Left forelimb (tissue), 1 donor: ENCODE measurements at regions not wholly inside any gene's neighbourhood (a gene's known extent, or its start where the extent isn't known, plus 50 kb on each side); places are given as distances from the start of the nearest gene placed in this dataset.
"Not testable (repeated sequence)": the region's sequence is repeated elsewhere in the genome, so short reads cannot be mapped to it uniquely, and the experiment has no call there.

Source experiments
- DNase-seq: peaks from one replicate; pipeline ENCODE4 v3.0.0-alpha.2; 2018; ENCODE audit warnings: low spot score

DNA sequence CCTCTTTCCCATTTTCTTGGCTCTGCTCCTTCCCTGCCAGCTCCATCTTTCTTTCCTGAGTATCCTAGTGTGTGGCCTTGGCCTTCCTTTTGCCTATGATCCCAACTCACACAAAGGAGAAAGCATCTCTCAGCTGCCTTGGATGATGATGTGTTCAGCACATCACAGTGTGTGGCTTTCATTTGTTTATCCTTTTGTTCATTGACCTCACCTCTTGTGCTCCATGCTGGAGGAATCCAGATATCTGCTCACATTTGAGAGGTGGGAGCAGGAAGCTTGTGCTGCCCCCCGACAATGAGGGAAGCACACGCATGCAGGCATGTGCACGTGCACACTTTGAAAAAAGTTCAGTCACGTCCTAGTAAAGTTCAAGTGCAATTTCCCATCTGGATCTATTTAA, 131.0 kb downstream of the SMIM20 start:
- DNase-seq = no peak

DNA sequence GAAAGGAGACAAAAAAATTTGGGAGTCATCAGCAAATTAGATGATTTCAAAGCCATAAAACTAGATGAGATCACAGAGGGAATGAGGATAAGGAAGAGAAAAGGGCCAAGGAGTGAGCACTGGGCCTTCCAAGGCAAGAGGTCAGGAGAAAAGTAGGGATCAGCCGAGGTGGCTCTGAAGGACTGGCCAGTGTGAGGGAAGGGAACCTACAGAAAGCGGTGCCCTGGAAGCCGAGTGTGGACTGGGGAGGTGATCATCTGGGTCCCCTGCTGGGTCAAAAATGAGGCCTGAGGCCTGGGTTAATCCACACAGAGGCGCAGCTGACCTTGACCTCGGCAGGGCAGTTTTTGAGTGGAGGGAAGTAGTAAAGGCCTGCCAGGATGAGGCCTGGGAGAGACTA, 133.8 kb downstream of the SMIM20 start:
- DNase-seq = no peak

DNA sequence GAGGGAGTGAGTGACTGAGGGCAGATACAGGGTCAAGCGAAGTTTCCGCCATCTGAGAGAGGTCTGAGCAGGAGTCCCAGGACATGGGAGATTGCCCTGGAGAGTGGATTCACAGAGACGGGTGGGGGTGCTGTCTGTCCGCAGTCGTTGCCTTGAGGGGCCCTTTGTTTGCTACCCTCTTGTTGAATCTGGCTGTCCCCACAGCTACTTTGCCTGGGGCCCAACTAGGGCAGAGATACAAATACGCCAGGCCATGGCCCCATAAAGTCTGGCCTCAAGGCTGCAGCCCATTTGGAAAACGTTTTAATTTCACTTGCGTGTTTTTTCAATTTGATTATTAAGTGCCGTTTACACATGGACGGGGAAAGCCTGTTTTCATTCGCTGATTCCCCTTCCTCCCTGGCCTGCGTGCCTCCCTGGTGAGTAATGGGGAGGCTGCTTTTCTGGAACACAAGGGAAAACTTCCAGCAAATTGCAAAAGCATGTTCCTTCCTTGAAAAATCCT, 134.4 kb downstream of the SMIM20 start:
- peak; percentile 78 for DNase-seq

DNA sequence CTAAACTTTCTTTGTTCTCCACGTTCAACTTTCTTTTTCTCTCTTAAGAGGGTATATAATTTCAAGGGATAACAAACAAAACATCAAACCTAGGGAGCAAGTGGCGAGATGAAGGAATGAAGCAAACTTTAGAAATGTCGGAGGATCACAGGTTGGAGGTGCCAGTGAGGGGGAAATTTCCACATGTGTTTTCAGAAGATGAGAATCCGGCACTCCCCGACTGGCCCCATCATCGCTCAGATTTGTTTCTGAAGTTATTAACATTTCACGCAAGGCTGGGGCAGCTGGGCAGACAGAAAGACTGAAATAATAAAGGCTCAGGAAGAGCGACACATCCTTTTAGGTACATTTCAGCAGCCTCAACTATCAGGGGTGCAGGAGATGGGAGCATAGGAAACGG, 134.9 kb downstream of the SMIM20 start:
- DNase-seq = no peak

DNA sequence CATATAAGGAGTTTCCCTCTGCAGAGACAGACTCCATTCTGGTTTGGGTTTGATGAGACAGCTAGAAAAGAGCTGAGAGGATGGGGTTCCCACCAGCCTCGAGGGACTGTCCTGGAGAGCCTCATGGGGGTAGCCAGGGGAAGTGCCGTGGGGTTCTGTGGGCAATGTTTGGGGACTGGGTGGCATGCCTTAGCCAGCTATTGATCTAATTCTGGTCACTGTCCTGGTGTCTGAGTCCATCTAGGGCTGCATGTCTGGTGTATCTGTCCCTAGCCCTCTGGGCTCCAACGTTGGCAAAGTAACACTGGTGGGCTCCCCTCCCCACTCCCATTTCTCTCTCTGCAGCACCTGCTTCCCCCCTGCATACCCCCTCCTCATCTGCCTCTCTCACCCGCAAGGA, 135.4 kb downstream of the SMIM20 start:
- no peak for DNase-seq

DNA sequence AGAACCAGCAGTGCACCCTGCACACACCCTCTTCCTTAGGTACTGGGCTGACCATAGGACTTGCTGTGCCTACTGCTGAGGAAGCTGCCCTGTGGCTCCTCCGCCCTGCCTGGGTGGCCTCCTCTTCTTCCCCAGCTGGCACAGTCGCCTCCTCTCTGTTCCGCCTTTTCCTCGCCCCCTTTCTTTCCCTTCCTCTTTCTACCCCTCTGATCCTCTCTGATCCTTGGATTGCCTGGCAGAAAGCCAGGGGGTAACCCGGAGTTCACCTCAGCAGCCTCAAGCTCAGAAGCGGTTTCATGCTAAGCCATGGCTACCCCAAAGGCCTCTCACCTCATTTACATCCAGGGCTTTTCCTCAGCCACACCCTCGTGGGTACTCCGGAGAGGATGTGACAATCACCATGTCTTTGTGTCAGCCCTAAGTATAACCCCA, 136.2 kb downstream of the SMIM20 start:
- DNase-seq = no peak

DNA sequence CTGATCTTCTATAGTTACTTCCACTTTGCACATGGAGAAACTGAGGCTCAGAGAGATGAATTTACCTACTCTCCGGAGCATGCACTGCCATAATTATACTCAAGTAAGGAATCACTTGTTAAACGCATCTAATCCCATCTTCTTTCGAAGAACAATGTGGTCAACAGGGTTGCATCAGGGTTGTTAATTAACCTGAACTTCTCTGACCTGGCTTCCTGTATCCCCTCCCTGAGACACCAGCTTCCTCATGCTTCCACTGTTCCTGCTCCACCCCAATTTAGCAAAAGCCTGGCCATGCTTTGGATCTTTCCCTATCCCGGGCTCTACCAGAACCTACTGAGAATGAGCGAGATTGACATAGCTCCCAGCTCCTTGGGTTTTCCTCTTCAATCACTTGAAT, 136.7 kb downstream of the SMIM20 start:
- no peak for DNase-seq

DNA sequence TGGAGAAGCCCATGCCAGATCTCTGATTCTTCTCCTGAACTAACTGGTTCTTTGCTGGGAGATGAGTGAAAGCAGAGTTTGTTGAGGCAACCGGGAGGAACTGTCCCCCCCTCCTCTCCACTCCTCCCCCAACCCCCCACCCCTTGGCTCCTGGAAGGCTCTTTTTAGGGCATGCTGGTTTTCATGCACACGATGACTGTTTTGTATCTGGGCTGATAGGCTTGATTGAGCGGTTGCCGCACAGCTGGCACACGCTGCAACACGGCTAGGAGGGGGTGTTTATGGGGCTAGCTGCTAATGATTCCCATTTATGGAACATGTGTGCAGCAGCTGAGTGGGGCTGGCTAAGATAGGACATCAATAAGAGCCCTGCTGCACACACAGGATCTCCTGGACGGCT, 137.2 kb downstream of the SMIM20 start:
- DNase-seq = no peak

DNA sequence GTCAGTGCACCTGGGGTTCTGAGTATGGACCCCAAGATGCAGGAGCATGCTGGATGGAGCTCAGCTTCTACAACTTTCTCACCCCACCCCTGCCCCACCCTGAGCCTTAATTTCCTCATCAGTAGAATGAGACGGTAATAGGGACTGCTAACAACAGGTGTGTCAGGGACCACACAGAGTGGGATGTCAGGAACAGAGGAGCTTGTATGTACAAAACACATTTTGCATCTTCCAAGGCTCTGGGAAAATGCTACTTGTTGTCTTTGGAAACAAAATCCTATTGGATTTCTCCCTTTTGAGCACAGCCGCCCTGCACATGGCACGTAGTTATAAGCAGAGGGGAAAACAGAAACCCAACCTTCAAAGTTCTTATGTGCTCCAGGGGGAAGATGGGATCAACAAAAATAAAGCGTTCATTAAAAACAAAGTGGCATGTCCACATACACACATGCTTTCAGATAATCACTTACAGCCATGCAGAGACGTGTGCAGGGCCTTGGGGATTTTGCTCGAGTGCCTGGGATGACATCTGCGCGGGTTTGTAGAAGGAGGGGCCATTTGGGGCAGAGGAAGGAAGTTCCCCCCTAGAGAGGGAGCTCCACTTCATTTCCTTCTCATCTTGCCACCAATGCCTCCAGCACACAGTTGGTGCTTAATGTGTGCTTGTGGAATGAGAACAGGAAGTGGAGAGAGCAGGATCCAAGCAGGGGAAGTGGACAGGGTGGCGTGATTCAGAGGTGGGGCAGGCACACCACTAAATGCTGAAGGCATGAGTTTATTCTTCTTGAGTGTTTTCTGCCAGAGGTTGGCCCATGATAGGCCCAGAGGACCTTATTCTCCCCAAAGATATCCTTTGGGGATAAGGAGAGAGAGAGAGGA, 138.9 kb downstream of the SMIM20 start:
- DNase-seq = no peak

DNA sequence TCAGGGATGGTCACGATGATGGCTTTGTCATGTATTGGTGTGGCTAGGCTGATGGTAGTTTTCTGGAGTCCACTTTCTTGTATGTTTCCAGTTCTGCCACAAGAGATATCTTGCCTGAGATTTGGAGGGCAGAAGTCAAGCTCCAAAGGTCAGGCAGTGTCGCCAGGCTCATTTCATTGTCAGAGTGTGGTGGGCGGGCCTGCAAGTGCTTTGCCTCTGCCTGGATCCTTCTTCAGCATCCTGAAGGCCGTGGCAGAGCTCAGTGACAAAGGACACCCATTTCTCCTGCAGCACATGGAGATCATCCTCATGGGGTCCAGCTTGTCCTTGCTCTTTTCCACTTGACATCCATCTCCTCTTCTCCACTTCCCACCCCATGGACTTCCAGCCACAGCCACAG, 139.7 kb downstream of the SMIM20 start:
- DNase-seq = no peak

DNA sequence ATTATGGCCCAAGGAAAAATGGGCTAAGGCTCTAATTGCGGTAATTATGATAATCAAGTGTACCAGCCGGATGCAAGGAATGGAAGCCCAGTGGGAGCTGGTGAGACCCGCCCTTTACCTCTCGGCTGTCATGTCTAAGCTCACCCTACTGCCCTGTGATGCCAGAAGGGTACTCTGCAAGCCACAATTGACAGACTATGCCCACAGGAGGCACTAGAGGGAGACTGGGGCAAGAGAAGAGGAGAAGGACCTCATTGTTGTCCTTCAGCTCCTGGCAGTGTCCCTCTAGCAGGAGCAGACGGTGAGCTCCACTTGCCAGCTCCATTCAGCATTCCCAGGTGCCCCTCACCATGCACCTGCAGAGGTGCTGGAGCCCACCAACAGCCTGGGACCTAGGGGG, 141.8 kb downstream of the SMIM20 start:
- no peak for DNase-seq

DNA sequence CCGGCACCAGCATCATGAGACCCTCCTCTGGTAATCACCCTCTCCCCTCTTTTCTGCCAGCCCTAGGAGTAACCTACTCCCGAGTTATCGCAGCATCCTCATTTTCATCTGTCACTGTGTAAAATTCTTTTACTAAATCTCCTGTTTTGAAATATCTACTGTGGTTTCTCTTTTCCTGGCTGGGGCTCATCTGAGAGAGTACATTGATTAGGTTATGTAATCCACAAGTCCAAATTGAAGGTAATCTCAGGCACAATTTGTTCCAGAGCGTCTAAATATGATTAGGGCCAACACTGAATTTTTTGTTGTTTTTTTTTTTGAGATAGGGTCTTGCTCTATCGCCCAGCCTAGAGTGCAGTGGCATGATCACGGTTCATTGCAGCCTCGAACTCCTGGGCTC, 142.4 kb downstream of the SMIM20 start:
- no peak for DNase-seq

DNA sequence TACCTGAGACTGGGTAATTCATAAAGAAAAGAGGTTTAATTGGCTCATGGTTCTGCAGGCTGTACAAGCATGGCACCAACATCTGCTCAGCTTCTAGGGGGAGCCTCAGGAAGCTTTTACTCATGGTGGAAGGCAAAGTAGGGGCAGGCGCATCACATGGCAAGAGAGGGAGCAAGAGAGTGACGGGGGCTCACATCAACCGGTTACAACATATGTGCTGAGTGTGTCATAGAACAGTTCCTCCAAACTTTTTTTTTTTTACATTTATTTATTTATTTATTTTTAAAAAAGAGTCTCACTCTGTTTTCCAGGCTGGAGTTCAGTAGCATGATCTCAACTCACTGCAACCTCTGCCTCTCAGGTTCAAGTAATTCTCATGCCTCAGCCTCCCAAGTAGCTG, 143.8 kb downstream of the SMIM20 start:
- not testable (repeated sequence) for DNase-seq

DNA sequence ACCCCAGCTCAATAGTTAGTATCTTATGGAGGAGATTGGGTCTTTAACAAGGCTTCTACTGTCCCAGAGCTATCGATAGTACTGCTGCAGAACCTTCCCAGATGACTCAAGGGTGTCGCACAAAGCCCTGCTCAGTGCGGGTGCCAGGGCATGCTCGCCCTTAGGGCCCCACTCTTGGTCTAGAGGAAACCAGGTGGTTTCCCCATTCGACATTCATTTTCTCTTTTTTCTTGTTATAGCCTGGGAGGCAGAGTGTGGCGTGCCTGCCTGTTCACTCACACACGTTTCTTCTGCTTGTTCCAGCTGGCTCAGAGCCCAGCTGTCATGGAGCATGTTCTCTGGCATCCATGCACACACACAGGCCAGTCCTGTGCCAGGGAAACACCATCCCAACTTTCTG, 144.5 kb downstream of the SMIM20 start:
- no peak for DNase-seq

DNA sequence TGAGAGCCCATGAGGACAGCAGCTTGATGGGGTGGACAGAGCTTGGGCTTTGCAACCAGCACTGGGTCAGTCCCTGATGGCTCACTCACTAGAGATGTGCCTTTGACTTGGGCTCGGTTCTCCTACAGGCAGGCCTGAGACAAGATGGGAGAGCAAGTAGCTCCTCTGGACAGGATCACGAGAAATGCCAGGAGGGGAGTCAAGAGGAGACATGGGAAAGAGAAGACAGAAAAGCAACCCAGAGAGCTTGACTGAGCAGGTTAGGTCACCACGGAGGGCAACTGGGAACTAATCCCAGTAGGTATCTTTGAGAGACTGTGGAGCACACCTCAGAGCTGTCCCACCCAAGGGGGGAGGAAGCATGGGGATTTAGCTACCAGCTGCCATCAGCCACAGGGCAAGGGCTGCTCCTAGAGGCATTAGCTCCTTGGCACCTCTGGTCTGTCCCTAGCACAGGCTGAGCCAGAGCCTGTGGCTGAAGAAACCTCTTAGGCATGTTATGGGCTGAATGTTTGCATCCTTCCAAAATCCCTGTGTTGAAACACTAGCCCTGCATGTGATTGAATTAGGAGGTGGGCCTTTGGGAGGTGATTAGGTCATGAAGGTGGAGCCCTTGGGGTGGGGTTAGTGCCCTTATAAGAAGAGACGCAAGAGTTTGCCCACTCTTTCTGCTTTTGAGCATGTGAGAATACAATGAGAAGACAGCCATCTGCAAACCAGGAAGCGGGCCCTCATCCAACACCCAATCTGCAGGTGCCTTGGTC, 145.6 kb downstream of the SMIM20 start:
- no peak for DNase-seq

DNA sequence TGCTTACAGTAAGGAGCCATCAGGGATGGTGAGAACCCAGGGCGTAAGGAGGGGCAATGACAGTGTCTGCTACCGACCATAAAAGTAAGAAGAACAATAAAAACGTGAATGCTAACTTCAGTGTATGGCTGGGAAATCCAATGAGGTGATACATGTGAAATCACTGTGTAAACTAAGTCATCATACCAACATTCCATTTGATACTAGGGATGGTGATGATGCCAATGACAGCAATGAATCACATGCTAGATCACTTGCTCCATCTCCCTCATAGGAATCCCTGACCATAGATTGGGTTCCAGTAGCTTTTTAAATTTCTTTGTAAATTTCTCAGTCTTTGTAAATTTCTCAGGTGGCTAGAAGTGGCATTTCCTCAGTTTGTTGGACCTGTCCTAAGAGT, 146.3 kb downstream of the SMIM20 start:
- no peak for DNase-seq

DNA sequence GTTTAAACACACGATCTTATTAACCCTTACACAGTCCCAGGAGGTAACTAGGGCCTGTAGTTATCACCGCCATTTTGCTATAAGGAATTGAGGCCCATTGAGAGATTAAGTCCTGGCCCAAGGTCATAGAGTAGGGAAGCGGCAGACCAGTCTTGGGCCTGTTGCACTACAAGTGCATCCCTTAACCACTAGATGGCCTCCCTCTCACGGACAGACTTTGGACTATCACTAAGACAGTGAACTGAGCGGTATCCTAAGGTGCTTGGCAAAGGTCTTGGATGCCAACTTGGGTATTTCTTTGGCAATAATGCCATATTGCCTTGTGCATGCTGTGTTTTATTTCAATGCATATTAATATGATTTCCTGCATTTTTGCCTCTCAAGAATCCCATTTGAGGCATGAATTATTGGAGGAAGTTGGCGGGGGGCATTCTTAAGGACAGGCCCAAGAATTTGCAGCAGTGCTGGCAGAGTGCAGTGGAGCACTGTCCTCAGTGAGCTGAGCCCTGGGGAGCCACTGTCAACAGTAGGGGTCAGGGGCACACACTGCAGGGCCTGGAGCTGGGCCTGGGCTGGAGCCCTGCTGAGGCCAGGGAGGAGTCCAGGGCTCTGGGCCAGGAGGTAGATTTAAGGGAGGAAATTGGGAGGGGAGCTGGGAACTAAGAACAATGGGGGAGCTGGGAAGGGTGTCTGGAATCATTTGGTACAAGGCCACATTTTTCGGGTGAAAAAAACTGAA, 147.4 kb downstream of the SMIM20 start:
- no peak for DNase-seq

DNA sequence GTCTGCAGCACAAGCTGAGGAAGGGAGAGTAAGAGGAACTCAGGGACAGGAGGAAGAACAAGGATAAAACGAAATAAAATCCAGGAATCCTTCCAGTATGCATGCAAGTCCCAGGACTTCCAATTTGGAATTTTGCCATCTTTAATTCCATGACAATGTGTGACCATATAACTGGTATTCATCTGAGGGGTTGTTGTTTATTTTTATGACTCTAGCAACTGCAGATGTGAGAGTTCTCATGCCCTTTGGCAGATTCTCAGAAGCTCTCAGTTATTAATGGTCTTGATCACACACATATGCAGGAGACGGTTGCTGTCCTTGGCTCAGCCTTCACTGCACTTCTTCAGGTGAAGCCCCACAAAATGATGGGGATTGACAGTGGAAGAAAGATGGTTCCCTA, 148.2 kb downstream of the SMIM20 start:
- DNase-seq = no peak

DNA sequence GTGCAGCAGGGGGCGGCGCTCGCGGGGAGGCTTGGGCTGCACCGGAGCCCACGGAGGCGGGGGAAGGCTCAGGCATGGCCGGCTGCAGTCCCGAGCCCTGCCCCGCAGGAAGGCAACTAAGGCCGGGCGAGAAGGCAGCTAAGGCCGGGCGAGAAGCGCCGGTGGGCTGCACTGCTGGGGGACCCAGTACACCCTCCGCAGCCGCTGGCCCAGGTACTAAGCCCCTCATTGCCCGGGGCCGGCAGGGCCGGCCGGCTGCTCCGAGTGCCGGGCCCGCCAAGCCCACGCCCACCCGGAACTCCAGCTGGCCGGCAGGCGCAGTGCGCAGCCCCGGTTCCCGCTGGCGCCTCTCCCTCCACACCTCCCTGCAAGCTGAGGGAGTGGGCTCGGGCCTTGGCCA, 150.0 kb downstream of the SMIM20 start:
- not testable (repeated sequence) for DNase-seq

DNA sequence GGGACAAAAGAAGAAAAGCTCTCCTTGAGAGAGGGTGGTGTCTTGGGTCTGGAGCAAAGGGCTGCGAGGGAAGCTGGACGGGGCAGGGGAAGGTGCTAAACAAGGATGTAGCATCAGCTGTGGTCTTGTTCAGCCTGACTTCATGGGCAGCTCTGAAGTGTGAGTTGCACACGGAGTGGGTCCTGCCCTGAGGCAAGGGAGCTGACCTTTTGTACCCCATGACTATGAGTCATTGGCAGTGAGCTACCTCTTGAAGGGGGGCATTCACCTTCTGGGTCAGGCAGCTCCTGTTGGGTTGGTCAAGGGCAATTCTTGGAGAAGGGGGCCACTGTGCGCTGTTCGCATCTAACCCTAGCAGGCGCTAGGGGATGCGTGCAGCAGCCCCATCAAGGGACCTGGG, 151.8 kb downstream of the SMIM20 start:
- DNase-seq = no peak

DNA sequence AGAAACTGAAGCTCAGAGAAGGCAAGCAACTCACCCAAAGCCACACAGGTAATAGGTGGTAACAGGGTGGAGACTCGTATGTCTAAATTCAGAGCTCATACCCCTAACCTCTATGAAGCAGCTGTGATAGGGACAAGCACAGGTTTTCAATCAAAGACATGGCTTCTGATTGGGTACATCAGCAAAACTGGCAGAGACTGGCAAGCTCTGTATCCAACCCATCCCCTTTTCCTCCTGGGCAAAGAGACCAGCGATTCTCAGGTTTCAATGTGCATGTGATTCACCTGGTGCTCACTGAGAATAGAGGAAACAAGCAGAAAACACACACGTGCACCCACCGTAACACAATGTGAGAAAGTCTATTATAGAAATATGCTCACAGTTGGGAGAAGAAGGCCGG, 153.0 kb downstream of the SMIM20 start:
- no peak for DNase-seq

DNA sequence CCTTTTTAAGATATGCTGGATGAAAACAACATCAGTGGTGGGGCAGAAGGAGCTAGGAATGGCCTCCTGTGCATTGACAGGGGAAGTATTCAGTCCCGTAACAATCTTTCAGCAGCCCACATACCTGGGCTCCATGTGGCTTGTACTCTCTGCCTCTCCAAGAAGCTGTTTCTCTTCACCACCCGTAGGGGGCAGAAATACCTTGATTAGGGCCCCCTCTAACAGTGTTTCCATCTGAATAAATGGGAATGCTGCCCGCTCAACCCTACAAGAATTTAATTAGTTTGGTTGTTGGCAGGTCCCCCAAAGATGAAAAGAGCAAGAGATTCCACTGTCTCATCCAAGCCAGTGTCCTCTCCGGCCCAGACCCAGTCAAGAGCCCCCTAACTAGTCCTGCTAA, 155.2 kb downstream of the SMIM20 start:
- no peak for DNase-seq

DNA sequence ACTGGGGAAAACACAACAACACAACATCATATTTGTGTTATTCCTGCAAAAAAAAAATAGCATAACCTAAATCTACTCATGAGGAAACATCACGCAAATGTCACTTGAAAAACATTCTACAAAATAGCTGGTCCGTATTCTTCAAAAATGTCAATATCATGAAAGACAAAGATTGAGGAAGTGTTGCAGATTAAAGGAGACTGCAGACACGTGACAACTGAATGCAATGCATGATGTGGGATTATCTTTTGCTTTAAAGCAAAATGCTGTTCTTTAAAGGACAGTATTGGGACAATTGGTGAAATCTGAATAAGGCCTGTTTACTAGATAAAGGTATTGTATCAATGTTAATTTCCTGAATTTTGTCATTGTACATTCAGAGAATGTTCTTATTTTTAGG, 157.7 kb downstream of the SMIM20 start:
- no peak for DNase-seq
